K562 (cell line): ENCODE measurements at regions not wholly inside any gene's neighbourhood (a gene's known extent, or its start where the extent isn't known, plus 50 kb on each side); places are given as distances from the start of the nearest gene placed in this dataset.

Experiments
- ATAC-seq: fragments of 200-7000 bp; cut with Tn5 transposase; 3 replicates; pipeline ENCODE4 v1.9.1; 2020; ENCODE audit warnings: moderate library complexity
- BruUV-seq: library from RNA; stranded (reverse); fragments of 400-500 nt; replicated peaks from 2 replicates; lab custom pipeline; 2021; lab: Mats Ljungman, UMichigan
- CTCF ChIA-PET: fragments of 300-600 bp; formaldehyde crosslinking; extraction: SDS; loops from one replicate; lab custom pipeline; 2021; ENCODE audit warnings: low intra/inter-chr PET ratio; lab: Yijun Ruan, JAX
- POLR2A ChIA-PET: fragments of 300-600, 350-650 bp; sonication (Branson Sonifier 250); formaldehyde crosslinking; extraction: SDS; loops from one replicate; lab custom pipeline; 2021; ENCODE audit warnings: antibody characterized with exemption, inconsistent platforms; lab: Yijun Ruan, JAX
- DNase-seq, 4 experiments: peaks; one replicate each; pipeline versions ENCODE4 v3.0.0 to v3.0.0-alpha.2; 2011 to 2018; ENCODE audit warnings: low spot score in 3 of 4, mixed read lengths in 3 of 4; ENCODE audit errors: extremely low read depth in 1 of 4
- FAIRE-seq: peaks from 2 replicates; lab custom pipeline; 2011; peaks lifted over from hg19 to GRCh38; lab: Jason Lieb, UNC
- H2AFZ ChIP-seq: 2 replicates; pipeline ENCODE4 v1.6.0; 2011; ENCODE audit warnings: low read depth, low read length, control low read depth, inconsistent platforms
- H3K27ac ChIP-seq: fragments of 200-600 bp; 3 replicates; pipeline ENCODE4 v1.8.0; 2011; ENCODE audit warnings: low read depth, mild to moderate bottlenecking, control low read depth, inconsistent platforms, low read length, moderate library complexity, mixed read lengths; ENCODE audit errors: extremely low read depth
- H3K27me3 ChIP-seq, 2 experiments: fragments of 300-600 bp in 1 of 2; 2 replicates in 1 of 2; 3 replicates in 1 of 2; pipeline versions ENCODE4 v1.6.0 to v1.8.0; 2011; ENCODE audit warnings: inconsistent platforms in 2 of 2, low read length in 2 of 2, mild to moderate bottlenecking in 1 of 2, mixed read lengths in 1 of 2, moderate library complexity in 1 of 2; ENCODE audit not compliant: control insufficient read depth in 2 of 2, insufficient read depth in 2 of 2
- H3K36me3 ChIP-seq: fragments of 300-600 bp; 3 replicates; pipeline ENCODE4 v1.8.0; 2011; ENCODE audit warnings: mild to moderate bottlenecking, low read length, inconsistent platforms; ENCODE audit not compliant: control insufficient read depth, insufficient read depth
- H3K4me1 ChIP-seq, 2 experiments: fragments of 200-600 bp in 1 of 2; replicated peaks in 1 of 2; 2 replicates in 1 of 2; 3 replicates in 1 of 2; pipeline versions ENCODE4 v1.5.1 to v1.8.0; 2011; ENCODE audit warnings: inconsistent platforms in 2 of 2, low read length in 2 of 2, mild to moderate bottlenecking in 1 of 2, mixed read lengths in 1 of 2, moderate library complexity in 1 of 2; ENCODE audit not compliant: control insufficient read depth in 2 of 2, insufficient read depth in 2 of 2
- H3K4me2 ChIP-seq: 2 replicates; pipeline ENCODE4 v1.6.1; 2011; ENCODE audit warnings: low read length, control low read depth, inconsistent platforms, mixed read lengths; ENCODE audit not compliant: insufficient read depth
- H3K4me3 ChIP-seq: fragments of 200-600 bp; sonication (generic), shearing (Covaris generic); 2 replicates; pipeline ENCODE4 v1.5.1; 2016; ENCODE audit warnings: control low read depth, inconsistent platforms
- H3K79me2 ChIP-seq: fragments of 200-600 bp; 3 replicates; pipeline ENCODE4 v1.8.0; 2011; ENCODE audit warnings: low read length, inconsistent platforms; ENCODE audit not compliant: control insufficient read depth, insufficient read depth
- H3K9ac ChIP-seq, 2 experiments: 2 replicates each; pipeline versions ENCODE4 v1.6.0 to v1.6.1; 2011; ENCODE audit warnings: low read depth in 2 of 2, low read length in 2 of 2, control low read depth in 1 of 2, inconsistent platforms in 1 of 2, mild to moderate bottlenecking in 1 of 2, mixed read lengths in 1 of 2; ENCODE audit not compliant: insufficient read depth in 1 of 2
- H3K9me1 ChIP-seq: one replicate; pipeline ENCODE4 v1.6.0; 2011; ENCODE audit warnings: inconsistent platforms, mild to moderate bottlenecking, low read length, moderate library complexity; ENCODE audit not compliant: control insufficient read depth, insufficient read depth
- H3K9me3 ChIP-seq: replicated peaks from 2 replicates; pipeline ENCODE4 v1.5.1; 2011; ENCODE audit warnings: low read depth, low read length, inconsistent platforms; ENCODE audit not compliant: control insufficient read depth, insufficient read depth
- H4K20me1 ChIP-seq: replicated peaks from 2 replicates; pipeline ENCODE4 v1.6.1; 2011; ENCODE audit warnings: low read length, inconsistent platforms, mixed read lengths; ENCODE audit not compliant: control insufficient read depth, insufficient read depth
- ATF1 ChIP-seq, 2 experiments: fragments of 450-650 bp in 1 of 2; IDR thresholded peaks; 2 replicates each; pipeline ENCODE4 v1.6.1; 2016; ENCODE audit warnings: missing compliant biosample characterization in 1 of 2, missing genetic modification characterization in 1 of 2
- C11orf30 ChIP-seq: fragments of 450-650 bp; IDR thresholded peaks from 2 replicates; pipeline ENCODE4 v1.6.1; 2016; ENCODE audit warnings: low read depth, mild to moderate bottlenecking
- CBX5 ChIP-seq: IDR thresholded peaks from 2 replicates; pipeline ENCODE4 v1.6.1; 2014; ENCODE audit warnings: low read depth, borderline replicate concordance
- CC2D1A ChIP-seq: fragments of 450-650 bp; IDR thresholded peaks from 2 replicates; pipeline ENCODE4 v1.6.1; 2017; ENCODE audit warnings: mild to moderate bottlenecking
- EHMT2 ChIP-seq: fragments of 450-650 bp; IDR thresholded peaks from 2 replicates; pipeline ENCODE4 v1.6.1; 2018; ENCODE audit warnings: antibody characterized with exemption
- ETS2 ChIP-seq: IDR thresholded peaks from 2 replicates; pipeline ENCODE4 v1.6.1; 2016; ENCODE audit warnings: borderline replicate concordance, missing genetic modification characterization, mild to moderate bottlenecking, moderate library complexity, missing compliant biosample characterization; ENCODE audit not compliant: poor library complexity, severe bottlenecking
- FOXA3 ChIP-seq, 2 experiments: fragments of 450-650 bp in 1 of 2; sonication (generic) in 1 of 2; formaldehyde crosslinking; IDR thresholded peaks in 1 of 2; conservative IDR thresholded peaks in 1 of 2; 2 replicates each; pipeline versions ENCODE4 v1.4.0 to v1.8.0; 2020 to 2022; ENCODE audit warnings: mild to moderate bottlenecking in 2 of 2, missing genetic modification reagents in 1 of 2
- IRF2 ChIP-seq: sonication (generic); formaldehyde crosslinking; IDR thresholded peaks from 2 replicates; pipeline ENCODE4 v1.8.1; 2022; ENCODE audit warnings: mild to moderate bottlenecking, missing genetic modification reagents
- JUND ChIP-seq, 2 experiments: IDR thresholded peaks; 2 replicates in 1 of 2; 3 replicates in 1 of 2; pipeline ENCODE4 v1.6.1; 2011; ENCODE audit warnings: borderline replicate concordance in 2 of 2, low read depth in 2 of 2, low read length in 2 of 2, improper control_type of control experiment in 1 of 2, missing biosample characterization in 1 of 2, missing genetic modification characterization in 1 of 2, missing genetic modification reagents in 1 of 2
- KAT2B ChIP-seq: IDR thresholded peaks from one replicate; pipeline ENCODE4 v1.6.1; 2012; ENCODE audit warnings: low read depth, mild to moderate bottlenecking, control low read depth, inconsistent platforms, low read length, moderate library complexity
- MAFG ChIP-seq: fragments of 450-650 bp; conservative IDR thresholded peaks from 2 replicates; pipeline ENCODE4 v1.6.1; 2016; ENCODE audit warnings: missing genetic modification characterization, missing compliant biosample characterization
- MAFK ChIP-seq: IDR thresholded peaks from 2 replicates; pipeline ENCODE4 v1.6.1; 2011; ENCODE audit warnings: low read length, improper control_type of control experiment
- MECOM ChIP-seq: fragments of 250-450 bp; sonication (Bioruptor Pico); IDR thresholded peaks from 2 replicates; pipeline ENCODE4 v1.8.0; 2022; ENCODE audit warnings: inconsistent platforms
- NCOA4 ChIP-seq: fragments of 450-650 bp; IDR thresholded peaks from 2 replicates; pipeline ENCODE4 v1.6.1; 2018; ENCODE audit warnings: mild to moderate bottlenecking; ENCODE audit not compliant: partially characterized antibody
- NFE2 ChIP-seq: IDR thresholded peaks from 2 replicates; pipeline ENCODE4 v1.6.1; 2014; ENCODE audit warnings: antibody characterized with exemption, low read depth
- NFE2L1 ChIP-seq: fragments of 450-650 bp; IDR thresholded peaks from 2 replicates; pipeline ENCODE4 v1.6.1; 2016; ENCODE audit warnings: missing genetic modification characterization, low read depth, mild to moderate bottlenecking, missing compliant biosample characterization, moderate library complexity, borderline replicate concordance
- NFIC ChIP-seq: fragments of 450-650 bp; IDR thresholded peaks from 2 replicates; pipeline ENCODE4 v1.6.1; 2017; ENCODE audit warnings: mild to moderate bottlenecking, inconsistent platforms
- SNRNP70 ChIP-seq: fragments of 200-400 bp; formaldehyde crosslinking; optimal IDR thresholded peaks from 2 replicates; pipeline ENCODE3; 2017; ENCODE audit warnings: low read depth, low read length
- UBTF ChIP-seq, 2 experiments: IDR thresholded peaks; 2 replicates each; pipeline ENCODE4 v1.6.1; 2012; ENCODE audit warnings: improper control_type of control experiment in 2 of 2, low read depth in 2 of 2, low read length in 2 of 2, borderline replicate concordance in 1 of 2
- YBX1 ChIP-seq: fragments of 450-650 bp; IDR thresholded peaks from 2 replicates; pipeline ENCODE4 v1.7.1; 2016; ENCODE audit warnings: mild to moderate bottlenecking
- ZNF316 ChIP-seq: fragments of 450-650 bp; IDR thresholded peaks from 2 replicates; pipeline ENCODE4 v1.6.1; 2016
- ZNF384 ChIP-seq: IDR thresholded peaks from 2 replicates; pipeline ENCODE4 v1.6.1; 2012; ENCODE audit warnings: low read depth, low read length, improper control_type of control experiment
- WGBS: fragments of 100-300 bp; shearing (Covaris generic); methylation state at CpG from one replicate; pipeline ENCODE4 v1.1.6; 2016; ENCODE audit warnings: low coverage, mixed read lengths; ENCODE audit not compliant: insufficient coverage; ENCODE audit errors: missing lambda C conversion rate; 5-methylcytosine and 5-hydroxymethylcytosine counted together
- in situ Hi-C: fragments of 300-500 bp; cut with MboI; formaldehyde crosslinking; loops from 4 replicates; pipeline ENCODE4 v1.15.0; 2018; ENCODE audit warnings: inconsistent platforms, mixed read lengths
- intact Hi-C: fragments of 100-400 bp; cut with micrococcal nuclease; formaldehyde crosslinking; loops from 2 replicates; pipeline ENCODE4 v1.14.2; 2022

- no peak overlapping the region for H2AFZ ChIP-seq
These were observed 234.6 kb downstream of the HS3ST3A1 start for GRCh38 chr17:13367154-13367553.

GRCh38 chr17:13365331-13365730 lies 236.4 kb downstream of the HS3ST3A1 start:
- Histone ChIP-seq H3K4me3 (no peak overlapping the region), H3K27ac (no peak overlapping the region), H3K9ac (no peak overlapping the region), H3K9me1 (no peaks in the 10 kb centered on the region), H3K4me2 (no peak overlapping the region), H3K36me3 (no peaks in the 10 kb centered on the region), H4K20me1 (no peaks in the 10 kb centered on the region), H3K79me2 (no peaks in the 10 kb centered on the region), H2AFZ (no peak overlapping the region), H3K27me3 (no peaks in the 10 kb centered on the region), H3K4me1 (no peaks in the 10 kb centered on the region), H3K9me3 (no peaks in the 10 kb centered on the region)
- no peak for DNase-seq
- 26% methylated on average over 3 of the region's 4 CpGs for WGBS
- no TSS peak for BruUV-seq
- intact Hi-C loops (no loop called here), in situ Hi-C loops (no loop called here)
- FAIRE-seq: no peak
- ChIA-PET POLR2A (no interaction called here), CTCF (no interaction called here)
- no peak for ATAC-seq
- TF ChIP-seq IRF2 (CRISPR knock-in tag) (no peak), CC2D1A (no peak), ZNF384 (no peak), UBTF (IDR thresholded peaks at IDR 0.05; ENCODE audit: borderline replicate concordance in 1 of 2, low read depth in 2 of 2, low read length in 2 of 2) (no peak), ATF1 (CRISPR knock-in tag; IDR thresholded peaks at IDR 0.05) (no peak), ATF1 (tag; IDR thresholded peaks at IDR 0.05) (no peak), FOXA3 (CRISPR knock-in tag; conservative IDR thresholded peaks at IDR 0.05 in 1 of 2, IDR thresholded peaks at IDR 0.05 in 1 of 2) (no peak), MECOM (no peak)

More at GRCh38 chr17:13367154-13367553, 234.6 kb downstream of the HS3ST3A1 start:
- CTCF ChIA-PET: no interaction called here
- no peak for ATAC-seq
- H3K9me1 ChIP-seq: no peaks in the 10 kb centered on the region
- no peaks in the 10 kb centered on the region for H3K36me3 ChIP-seq
- no peak overlapping the region for H3K27ac ChIP-seq
- no peak overlapping the region for H3K9ac ChIP-seq
- no peaks in the 10 kb centered on the region for H3K9me3 ChIP-seq
- H3K79me2 ChIP-seq: no peaks in the 10 kb centered on the region
- POLR2A ChIA-PET: interaction anchor here (0.6 to 0.8 kb wide), 3 partner anchors 13 to 1905 kb away, joined by 3 to 4 read pairs (median 3); no protein-coding TSS in a partner anchor
- no peaks in the 10 kb centered on the region for H3K4me1 ChIP-seq
- TF ChIP-seq ZNF316 (0 out of 2 replicates have a peak, but pooled peaks have one; percentile 19), NFIC (peak; percentile 48), JUND (IDR thresholded peaks at IDR 0.05; ENCODE audit: borderline replicate concordance, low read depth, low read length) (no peak), JUND (tag; IDR thresholded peaks at IDR 0.05; ENCODE audit: borderline replicate concordance, low read depth, low read length) (no peak), CBX5 (no peak), YBX1 (no peak), NFE2L1 (tag) (peak; percentile 47; the same call in 1 of the 2 replicates), C11orf30 (peak; percentile 51; the same call in 1 of the 2 replicates), MAFG (tag) (peak; percentile 78), ETS2 (tag) (no peak), NFE2 (peak; percentile 58), EHMT2 (no peak), KAT2B (no peak), MAFK (0 out of 2 replicates have a peak, but pooled peaks have one; percentile 41), SNRNP70 (no peak), NCOA4 (no peak)
- in situ Hi-C loops (no loop called here), intact Hi-C loops (no loop called here)
- H3K4me2 ChIP-seq: no peak overlapping the region
- WGBS: 0% methylated on average over 2 of the region's 2 CpGs
- H3K27me3 ChIP-seq: no peaks in the 10 kb centered on the region
- H3K4me3 ChIP-seq: no peak overlapping the region
- FAIRE-seq: no peak
- no peaks in the 10 kb centered on the region for H4K20me1 ChIP-seq
- BruUV-seq: no TSS peak
- no peak for DNase-seq
